Liver (tissue), 3 donors: ENCODE measurements at regions not wholly inside any gene's neighbourhood (a gene's known extent, or its start where the extent isn't known, plus 50 kb on each side); places are given as distances from the start of the nearest gene placed in this dataset.

Experiments used
- ATF3 ChIP-seq: IDR thresholded peaks from 2 replicates; pipeline ENCODE4 v1.6.1; 2016; ENCODE audit warnings: antibody characterized with exemption
- CTCF ChIP-seq: fragments of 150-350 bp; IDR thresholded peaks from 2 replicates; pipeline ENCODE4 v1.5.1; 2017; ENCODE audit warnings: improper control_type of control experiment, low read depth, low read length; ENCODE audit not compliant: missing input control
- MAX ChIP-seq: IDR thresholded peaks from 2 replicates; pipeline ENCODE4 v1.6.1; 2016; ENCODE audit warnings: antibody characterized with exemption
- RAD21 ChIP-seq, 2 donors: IDR thresholded peaks; 2 replicates each; pipeline ENCODE4 v1.6.1; 2016; ENCODE audit warnings: antibody characterized with exemption in 2 of 2, mild to moderate bottlenecking in 2 of 2
- YY1 ChIP-seq: IDR thresholded peaks from 2 replicates; pipeline ENCODE4 v1.6.1; 2016; ENCODE audit warnings: antibody characterized with exemption, mild to moderate bottlenecking
- TF ChIP-seq, protein P1 (sequence below): IDR thresholded peaks from 2 replicates; pipeline ENCODE4 v1.6.1; 2016; ENCODE audit warnings: antibody characterized with exemption, mild to moderate bottlenecking
- donor health status: healthy.
- donor health status: healthy.

GRCh38 chr9:90204128-90204831, 438.3 kb downstream of the DIRAS2 start:
- TF ChIP-seq MAX (no peak), ATF3 (no peak), YY1 (no peak), CTCF (no peak), RAD21 (IDR thresholded peaks at IDR 0.05) (no peak)
- TF ChIP-seq, protein P1, sequence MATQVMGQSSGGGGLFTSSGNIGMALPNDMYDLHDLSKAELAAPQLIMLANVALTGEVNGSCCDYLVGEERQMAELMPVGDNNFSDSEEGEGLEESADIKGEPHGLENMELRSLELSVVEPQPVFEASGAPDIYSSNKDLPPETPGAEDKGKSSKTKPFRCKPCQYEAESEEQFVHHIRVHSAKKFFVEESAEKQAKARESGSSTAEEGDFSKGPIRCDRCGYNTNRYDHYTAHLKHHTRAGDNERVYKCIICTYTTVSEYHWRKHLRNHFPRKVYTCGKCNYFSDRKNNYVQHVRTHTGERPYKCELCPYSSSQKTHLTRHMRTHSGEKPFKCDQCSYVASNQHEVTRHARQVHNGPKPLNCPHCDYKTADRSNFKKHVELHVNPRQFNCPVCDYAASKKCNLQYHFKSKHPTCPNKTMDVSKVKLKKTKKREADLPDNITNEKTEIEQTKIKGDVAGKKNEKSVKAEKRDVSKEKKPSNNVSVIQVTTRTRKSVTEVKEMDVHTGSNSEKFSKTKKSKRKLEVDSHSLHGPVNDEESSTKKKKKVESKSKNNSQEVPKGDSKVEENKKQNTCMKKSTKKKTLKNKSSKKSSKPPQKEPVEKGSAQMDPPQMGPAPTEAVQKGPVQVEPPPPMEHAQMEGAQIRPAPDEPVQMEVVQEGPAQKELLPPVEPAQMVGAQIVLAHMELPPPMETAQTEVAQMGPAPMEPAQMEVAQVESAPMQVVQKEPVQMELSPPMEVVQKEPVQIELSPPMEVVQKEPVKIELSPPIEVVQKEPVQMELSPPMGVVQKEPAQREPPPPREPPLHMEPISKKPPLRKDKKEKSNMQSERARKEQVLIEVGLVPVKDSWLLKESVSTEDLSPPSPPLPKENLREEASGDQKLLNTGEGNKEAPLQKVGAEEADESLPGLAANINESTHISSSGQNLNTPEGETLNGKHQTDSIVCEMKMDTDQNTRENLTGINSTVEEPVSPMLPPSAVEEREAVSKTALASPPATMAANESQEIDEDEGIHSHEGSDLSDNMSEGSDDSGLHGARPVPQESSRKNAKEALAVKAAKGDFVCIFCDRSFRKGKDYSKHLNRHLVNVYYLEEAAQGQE, result no peak
